ENCODE measurements at regions not wholly inside any gene's neighbourhood (a gene's known extent, or its start where the extent isn't known, plus 50 kb on each side); places are given as distances from the start of the nearest gene placed in this dataset.
"Not testable (repeated sequence)": the region's sequence is repeated elsewhere in the genome, so short reads cannot be mapped to it uniquely, and the experiment has no call there.

DNA sequence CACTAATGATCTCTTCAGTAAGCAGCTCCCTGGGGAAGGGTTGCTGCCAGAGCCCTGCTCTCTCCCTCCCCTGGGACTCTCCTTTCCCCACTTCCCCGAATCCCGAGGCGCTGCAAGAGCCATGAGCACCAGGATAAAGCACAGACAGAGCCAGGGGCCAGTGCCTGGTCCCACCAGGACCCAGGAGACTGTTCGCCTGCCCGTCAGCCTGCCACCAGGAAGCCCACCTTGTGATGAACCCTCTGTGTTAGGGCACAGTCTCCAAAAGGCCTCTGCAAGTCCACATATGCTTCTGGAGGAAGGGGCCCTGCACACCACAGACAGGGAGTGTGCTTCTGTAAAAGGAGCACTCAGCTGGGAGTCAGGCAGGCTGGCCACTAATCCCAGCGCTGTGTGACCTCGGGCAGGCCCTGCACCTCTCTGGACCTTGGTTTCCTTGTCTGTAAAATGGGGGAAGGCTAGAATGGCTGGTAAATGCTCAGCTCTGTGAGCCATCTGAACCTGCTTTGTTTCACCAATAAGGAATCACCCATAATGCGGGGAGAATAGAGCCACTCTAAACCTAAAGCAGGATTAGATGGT is 209.4 kb downstream of the TBC1D2B start:
- 83 to 91% (median 87%) methylated on average over 6 to 8 of the region's 8 CpGs for WGBS, 3 donors
- H3K27ac ChIP-seq (ENCODE audit: low read depth, low read length) = not testable (repeated sequence)

DNA sequence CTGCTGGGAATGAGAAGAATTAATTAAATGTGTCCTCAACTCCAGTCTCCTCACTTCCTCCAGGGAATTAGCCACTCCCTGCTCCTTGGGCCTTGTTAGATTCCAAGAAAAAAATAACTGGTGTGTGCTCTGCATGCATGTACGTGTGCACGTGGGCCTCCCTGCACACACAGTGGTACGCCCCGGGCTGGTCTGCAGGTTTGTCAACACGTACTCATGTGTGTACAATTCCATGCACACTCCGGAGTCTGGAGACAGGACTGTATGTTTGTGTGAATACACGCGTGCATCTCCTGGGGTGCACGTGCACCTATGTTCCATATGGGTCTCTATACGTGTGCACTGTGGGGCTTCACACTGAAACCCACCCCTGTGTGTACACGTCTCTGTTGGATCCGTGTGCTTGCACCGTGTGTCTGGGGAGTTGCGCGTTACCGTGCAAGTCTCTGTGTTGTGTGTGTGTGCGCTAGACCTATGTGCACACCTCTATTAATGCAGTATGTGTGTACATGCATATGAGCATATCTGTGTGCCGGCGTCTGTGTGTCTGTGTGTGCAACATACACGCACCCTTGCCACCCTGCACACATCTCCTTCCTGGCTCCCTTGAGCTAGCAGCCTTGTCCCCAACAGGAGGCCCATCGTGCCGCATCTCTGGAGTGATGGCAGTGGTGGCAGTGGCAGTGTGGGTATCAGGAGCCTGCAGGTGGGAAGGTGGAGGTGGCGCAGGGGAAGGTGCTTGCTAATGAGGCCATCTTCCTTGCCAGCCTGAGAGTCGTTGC is 210.1 kb downstream of the TBC1D2B start:
- 90 to 91% (median 90%) methylated on average over 24 of the region's 24 CpGs for WGBS, 3 donors
- H3K27ac ChIP-seq (ENCODE audit: low read depth, low read length) = no peak overlapping the region

DNA sequence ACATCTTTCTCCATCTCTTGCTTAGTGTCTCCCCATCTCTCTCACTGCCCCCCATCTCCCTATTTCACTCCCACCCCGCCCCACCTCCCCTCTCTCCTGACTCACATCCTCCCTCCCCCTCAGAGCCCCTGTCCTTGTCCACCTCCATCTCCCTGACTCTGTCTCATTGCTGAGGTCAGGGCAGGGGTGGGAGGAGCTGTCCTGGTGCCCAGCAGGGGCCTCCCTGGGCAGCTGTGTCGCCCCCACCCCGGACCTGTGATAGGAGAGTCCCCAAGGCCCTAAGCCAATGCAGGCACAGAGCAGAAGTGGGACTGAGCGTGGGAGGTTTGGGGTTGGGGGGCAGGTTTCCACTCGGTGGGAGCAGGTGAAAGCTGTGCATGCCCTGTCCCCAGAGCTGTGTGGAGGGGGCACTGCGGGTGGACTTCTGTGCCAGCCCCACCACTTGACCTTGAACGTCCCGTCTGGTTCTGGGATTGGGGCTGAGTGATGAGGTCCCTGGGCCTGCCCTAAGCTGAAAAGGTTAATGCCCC is 210.8 kb downstream of the TBC1D2B start:
- 58 to 78% (median 74%) methylated on average over 8 of the region's 8 CpGs for WGBS, 3 donors

DNA sequence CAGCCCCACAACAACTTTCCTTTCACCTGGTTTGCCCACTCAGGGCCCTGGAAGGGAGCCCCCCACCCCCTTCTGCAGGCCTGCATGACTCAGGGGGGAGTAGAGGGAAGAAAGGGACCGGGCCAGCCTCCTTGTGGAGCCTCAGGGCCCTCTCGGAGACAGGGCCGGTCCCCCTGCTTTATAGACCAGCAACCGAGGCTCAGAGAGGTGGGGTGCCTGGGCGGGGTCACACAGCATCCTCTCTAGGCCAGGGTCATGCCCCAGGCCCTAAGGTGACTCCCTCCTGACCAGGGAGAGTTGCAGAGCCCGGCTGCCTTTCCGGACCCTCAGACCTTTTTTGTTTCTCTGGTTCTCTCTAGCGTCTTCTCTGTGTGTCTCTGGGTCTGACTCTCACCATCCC is 211.3 kb downstream of the TBC1D2B start:
- no peak overlapping the region for H3K27ac ChIP-seq (ENCODE audit: low read depth, low read length)
- WGBS, 3 donors = 83 to 92% (median 87%) methylated on average over 7 to 8 of the region's 8 CpGs

More for the DNA sequence above, 210.8 kb downstream of the TBC1D2B start:
- H3K27ac ChIP-seq (ENCODE audit: low read depth, low read length) = no peak overlapping the region

DNA sequence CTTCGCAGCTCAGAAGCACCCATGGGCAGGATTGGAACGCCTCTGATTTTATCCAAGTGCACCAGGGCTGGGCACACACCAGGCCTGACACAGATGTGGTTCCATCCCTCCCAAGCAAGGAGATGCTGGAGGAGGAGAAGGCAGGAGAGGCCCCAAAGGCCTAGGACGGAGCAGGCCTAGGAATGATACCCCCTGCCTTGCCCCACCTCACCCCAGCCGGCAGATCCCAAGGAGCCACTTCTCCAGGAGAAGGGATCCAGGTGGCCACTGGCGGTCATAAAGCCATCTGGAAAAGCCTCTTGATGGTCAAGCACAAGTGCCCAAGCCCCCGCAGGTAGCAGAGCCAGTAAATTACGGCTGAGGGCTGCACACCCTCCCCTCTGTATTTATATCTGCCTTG is 211.8 kb downstream of the TBC1D2B start:
- H3K27ac ChIP-seq (ENCODE audit: low read depth, low read length) = no peak overlapping the region
- 89 to 92% (median 89%) methylated on average over 7 of the region's 7 CpGs for WGBS, 3 donors

DNA sequence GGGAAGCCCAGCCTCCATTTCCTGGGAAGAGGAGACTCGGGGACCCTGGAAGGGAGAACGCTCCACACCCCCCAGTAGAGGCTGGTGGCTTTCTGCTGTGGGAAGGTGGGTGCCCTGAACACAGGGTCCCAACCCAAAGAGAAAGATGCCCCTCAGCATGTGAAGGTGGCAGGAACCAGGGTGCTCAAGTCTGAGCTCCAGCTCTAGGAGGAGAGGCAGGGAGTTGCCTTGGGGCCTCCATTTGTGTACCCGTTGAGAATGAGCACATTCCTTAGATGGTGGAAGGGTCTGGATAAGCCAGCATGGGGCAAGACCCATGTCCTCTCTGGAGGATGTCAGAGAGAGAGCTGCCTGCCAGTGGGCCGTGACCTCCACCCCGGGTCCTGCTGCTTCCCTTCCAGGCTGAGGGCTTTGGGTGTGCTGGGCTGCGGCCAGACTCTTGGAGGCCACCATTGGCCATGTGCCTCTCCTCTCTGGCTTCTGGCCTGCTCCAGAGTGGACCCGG is 212.4 kb downstream of the TBC1D2B start:
- WGBS, 3 donors = 76 to 89% (median 79%) methylated on average over 7 of the region's 7 CpGs

DNA sequence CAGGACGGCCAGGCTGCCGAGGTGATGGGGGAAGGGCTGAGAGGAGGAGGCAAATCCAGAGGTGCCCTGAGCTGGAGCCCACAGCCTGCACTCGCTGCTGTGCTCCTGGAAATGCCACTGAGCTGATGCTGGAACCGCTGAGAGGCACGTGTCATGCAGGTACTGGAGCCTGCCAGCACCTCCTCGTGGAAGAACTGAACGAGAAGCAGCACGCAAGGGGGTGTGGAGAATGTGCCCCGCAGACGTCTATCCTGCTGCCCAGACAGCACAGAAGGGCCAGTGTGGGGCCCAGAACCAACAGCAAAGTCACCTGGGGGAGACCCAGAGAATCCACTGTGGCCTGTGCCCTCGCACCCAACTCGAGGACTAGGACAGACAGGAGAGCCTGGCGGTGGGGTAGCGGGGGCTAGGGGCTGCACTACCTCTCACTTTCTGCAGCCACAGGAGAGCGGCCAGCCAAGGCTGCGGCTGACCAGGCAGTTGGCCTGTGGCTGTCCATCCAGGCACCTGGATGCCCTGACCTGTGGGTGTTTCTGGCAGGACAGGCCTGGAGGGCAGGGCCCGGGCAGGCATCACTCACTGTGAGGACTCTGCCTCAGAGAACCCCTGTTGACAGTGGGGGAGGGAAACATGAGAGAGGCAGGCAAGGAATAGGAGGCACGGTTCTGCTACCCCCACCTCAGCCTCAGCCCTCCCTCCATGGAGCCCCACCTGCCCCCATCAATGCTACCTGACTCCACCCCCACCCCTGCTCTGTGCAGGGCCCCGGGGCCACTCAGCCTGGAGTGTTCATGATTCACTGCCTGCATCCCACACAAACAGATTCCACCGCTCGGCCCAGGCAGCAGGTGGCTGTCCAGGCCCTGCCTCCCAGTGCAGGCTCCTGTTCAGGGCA is 213.1 kb downstream of the TBC1D2B start:
- no peak overlapping the region for H3K27ac ChIP-seq (ENCODE audit: low read depth, low read length)
- 75 to 81% (median 75%) methylated on average over 20 to 21 of the region's 21 CpGs for WGBS, 3 donors

More for the DNA sequence above, 212.4 kb downstream of the TBC1D2B start:
- H3K27ac ChIP-seq (ENCODE audit: low read depth, low read length) = no peak overlapping the region

DNA sequence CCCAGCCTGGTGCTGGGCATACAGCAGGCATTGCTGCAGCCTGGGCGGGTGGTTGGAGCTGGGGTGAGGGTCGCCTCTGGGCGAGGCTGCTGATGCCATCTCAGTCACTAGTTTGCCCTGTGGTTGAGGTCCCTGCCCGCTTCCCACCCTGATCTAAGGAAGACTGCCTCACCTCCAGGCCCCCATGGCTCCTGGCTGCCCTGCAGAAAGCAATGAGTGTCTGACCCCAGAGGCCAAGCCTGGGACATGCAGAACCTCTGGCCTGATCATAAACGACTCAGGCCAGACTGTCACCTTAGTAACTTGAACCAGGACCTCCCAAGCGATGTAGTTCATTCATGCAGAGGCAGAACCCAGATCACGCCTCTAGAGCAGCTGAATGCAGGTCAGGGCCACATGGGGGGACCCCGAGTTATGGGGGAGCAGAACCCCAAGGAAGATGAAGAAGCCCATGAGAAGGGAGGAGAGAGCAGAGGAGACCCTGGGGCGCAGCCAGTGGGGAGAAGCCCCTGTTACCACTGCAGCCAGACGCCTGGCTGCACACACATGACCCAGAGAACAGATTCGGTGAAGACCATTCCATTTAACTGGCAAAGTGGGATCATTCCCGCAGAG is 213.9 kb downstream of the TBC1D2B start:
- H3K27ac ChIP-seq (ENCODE audit: low read depth, low read length) = no peak overlapping the region
- WGBS, 3 donors = 76 to 81% (median 80%) methylated on average over 12 of the region's 12 CpGs

DNA sequence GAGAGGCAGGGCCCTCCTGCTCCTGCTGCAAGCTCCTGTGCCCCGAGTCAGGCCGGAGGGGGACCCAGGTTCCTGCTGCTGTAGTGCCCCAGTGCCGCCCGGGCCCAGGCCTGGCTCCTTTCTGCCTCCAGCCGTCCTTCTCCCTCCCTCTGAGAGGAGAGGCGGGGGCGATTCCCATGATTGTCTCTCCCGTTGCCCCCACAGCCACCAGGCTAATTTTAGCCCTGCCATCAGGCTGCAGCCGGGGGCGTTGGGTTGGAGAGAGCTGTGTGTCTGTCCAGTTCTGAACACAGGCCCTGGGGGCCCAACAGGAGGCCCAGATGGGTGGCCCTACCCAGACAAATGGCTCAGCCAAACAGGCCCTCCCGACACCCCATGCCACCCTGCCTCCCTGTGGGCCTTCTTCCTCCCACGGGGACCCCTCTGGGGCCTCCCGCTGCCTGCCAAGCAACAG is 214.8 kb downstream of the TBC1D2B start:
- 74 to 88% (median 81%) methylated on average over 12 to 13 of the region's 13 CpGs for WGBS, 3 donors
- H3K27ac ChIP-seq (ENCODE audit: low read depth, low read length) = no peak overlapping the region

DNA sequence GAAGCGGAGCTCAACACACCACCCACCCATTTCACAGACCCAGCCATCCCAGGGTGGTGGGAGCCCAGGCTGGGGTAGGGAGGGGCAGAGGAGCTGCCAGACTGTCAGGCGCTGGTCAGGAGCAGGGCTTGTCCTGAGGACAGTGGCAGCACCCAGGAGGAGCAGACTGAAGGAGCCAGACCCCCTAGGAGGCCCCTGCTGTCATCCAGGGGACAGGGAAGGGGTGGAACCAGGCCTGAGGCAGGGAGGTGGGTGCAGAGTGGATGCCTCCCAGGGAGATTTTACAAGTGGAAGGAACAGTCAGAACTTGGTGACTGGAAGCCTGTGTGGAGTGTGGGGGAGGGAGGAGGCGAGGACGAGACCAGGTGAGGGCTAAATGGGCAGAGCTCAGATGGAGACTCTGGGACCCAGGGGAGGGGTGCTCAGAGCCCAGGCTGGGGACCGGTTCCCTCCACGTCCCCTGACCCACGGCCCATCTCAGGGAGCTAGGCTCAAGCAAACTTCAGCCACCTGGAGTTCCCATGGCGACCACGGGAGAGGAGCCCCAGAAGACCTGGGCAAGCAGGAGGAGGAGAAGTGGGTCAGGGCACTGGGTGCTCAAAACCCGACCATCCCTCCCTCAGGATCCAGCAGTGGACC is 215.4 kb downstream of the TBC1D2B start:
- not testable (repeated sequence) for H3K27ac ChIP-seq (ENCODE audit: low read depth, low read length)
- 81 to 83% (median 82%) methylated on average over 10 of the region's 10 CpGs for WGBS, 3 donors

DNA sequence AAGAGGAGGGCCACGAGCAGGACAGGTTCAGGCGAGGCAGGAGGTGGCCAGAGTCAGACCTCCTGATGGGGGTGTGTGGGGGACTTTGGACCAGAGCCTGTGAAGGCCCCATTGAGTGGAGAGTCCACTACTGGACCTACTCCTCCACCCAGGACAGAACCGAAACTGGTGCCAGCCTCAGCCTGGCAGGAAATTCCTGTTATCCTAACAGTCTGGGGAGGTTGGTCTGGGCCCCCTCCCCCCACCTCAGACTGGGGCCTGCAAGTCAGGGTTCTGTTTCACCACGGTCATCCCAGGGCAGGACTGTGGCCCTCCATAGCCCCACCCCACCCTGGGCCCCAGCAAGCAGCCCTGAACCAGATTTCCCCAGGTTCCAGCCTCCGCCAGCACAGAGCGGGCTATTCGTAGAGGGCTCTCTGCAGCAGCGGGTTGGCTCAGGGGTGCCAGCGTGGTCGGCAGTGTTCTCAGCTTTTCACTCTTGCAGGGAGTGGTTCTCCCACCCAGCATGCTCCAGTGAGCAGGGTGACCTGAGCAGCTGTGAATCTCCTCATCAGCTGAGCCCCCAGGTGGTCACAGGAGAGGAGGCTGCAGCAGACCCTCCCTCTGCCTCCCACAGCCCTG is 217.3 kb downstream of the TBC1D2B start:
- H3K27ac ChIP-seq (ENCODE audit: low read depth, low read length) = no peak overlapping the region
- 79 to 86% (median 80%) methylated on average over 9 to 10 of the region's 10 CpGs for WGBS, 3 donors

DNA sequence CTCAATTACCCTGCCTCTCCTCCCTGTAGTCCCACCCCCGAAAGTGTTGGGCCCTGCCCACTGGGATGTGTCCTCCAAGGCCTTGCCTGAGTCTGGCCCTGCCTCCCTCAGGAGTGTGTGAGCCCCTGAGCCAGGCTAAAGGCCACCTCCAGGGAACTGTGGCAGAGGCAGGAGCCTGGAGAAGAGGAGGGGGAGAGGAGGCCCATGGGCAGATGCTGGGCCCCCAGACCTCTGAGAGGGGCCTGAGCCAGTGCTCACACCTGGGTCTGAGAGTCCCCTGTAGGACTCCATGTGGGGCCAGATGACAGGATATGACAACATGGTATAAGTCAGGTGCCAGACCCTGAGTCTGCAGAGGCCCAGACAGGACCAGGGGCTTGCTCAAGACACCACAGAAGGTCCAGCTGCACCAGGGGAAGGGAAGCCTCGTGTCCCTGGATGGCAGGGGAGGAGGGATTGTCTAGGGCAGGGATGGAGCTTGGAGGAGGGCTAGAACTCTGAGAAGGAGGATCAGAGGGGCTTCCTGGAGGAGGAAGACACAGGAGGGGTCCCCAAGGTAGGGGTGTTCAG is 217.9 kb downstream of the TBC1D2B start:
- 50 to 72% (median 71%) methylated on average over 2 of the region's 2 CpGs for WGBS, 3 donors

DNA sequence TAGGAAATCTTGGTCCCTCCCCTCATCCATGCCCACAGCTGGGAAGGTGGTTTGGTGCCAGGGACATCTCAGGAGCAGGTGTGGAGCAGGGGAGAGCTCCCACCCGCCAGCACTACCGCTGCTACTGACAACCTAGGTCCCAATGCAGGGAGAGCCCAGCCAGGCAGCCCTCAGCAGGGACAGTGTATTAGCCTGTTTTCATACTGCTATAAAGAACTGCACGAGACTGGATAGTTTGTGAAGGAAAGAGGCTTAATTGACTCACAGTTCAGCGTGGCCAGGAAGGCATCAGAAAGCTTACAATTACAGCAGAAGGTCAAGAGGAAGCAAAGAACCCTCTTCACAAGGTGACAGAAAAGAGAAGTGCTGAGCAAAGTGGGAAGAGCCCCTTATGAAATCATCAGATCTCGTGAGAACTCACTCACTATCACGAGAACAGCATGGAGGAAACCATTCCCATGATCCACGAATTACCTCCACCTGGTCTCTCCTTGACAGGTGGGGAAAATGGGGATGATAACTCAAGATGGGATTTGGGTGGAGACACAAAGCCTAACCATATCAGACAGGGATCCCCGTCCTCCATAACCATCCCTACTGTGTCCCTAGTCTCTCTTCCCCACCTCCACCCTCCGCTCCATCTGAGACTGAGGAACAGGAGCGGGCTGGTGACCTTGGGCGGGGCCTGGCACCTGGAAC is 218.6 kb downstream of the TBC1D2B start:
- no peak overlapping the region for H3K27ac ChIP-seq (ENCODE audit: low read depth, low read length)
- 38 to 73% (median 71%) methylated on average over 11 of the region's 11 CpGs for WGBS, 3 donors

More for the DNA sequence above, 217.9 kb downstream of the TBC1D2B start:
- H3K27ac ChIP-seq (ENCODE audit: low read depth, low read length) = no peak overlapping the region

DNA sequence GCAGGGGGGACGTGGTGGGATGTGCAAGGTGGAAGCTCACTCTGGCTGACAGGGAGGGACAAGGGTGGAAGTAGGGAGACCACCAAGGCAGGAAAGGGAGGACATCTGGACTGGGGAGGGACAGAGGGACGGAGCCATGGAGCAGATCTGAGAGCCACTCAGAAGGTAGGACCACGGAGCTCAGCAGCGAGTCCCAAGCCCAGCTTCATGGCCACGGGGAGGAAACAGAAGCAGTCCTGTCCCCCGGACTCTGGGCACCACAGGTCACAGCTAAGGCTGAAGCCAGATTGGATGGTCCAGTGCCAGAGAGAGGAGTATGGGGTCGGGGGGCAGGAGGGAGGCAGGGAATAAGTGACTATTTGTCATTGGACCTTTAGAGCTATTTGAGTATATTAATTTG is 220.1 kb downstream of the TBC1D2B start:
- no peak overlapping the region for H3K27ac ChIP-seq (ENCODE audit: low read depth, low read length)
- 73 to 86% (median 83%) methylated on average over 7 of the region's 7 CpGs for WGBS, 3 donors

DNA sequence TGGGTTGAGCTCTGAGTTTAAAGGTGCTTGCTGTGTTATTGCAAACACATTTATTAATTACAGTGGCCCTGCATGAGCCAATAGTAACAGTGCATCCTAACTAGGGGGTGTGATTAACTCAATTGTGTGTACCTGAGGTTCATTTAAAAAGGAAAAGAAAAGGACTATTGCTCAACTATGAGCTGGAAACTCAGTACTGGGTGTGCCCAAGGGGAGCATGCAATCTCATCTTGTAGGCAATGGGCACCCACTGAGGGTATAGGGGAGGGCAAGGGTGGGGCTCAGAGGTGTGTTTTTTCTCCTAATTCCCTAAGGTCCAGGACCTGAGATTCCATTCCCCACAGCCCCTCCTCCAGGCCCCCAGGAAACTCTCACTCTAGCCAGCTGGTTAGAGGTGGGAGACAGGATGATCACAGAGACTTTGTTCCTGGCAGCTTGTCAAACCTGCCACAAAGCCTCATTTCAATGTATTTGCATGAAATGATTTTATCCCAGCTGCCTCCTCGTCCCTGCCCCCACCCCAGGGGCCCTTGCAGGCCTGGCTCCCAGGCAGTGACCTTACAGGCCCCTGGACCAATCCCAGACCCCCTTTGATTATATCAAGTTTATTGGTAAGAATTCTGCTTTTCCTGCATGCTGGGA is 220.7 kb downstream of the TBC1D2B start:
- no peak overlapping the region for H3K27ac ChIP-seq (ENCODE audit: low read depth, low read length)
- 47 to 69% (median 65%) methylated on average over 1 of the region's 1 CpG for whole genome bisulfite sequencing, 3 donors

DNA sequence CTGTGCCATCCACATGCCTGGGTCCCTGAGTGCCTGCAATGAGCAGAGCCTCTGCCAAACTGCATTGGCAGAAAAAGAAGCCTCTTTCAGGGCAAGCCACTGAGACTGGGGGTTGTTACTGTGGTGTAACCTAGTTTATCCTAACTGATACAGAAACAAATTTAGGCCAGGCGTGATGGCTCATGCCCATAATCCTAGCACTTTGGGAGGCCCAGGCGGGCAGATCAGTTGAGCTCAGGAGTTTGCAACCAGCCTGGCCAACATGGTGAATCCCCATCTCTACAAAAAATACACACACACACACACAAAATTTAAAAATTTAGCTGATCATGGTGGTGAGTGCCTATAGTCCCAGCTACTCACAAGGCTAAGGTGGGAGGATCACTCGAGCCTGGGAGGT is 221.6 kb downstream of the TBC1D2B start:
- H3K27ac ChIP-seq (ENCODE audit: low read depth, low read length) = no peak overlapping the region
- 92 to 95% (median 92%) methylated on average over 3 of the region's 3 CpGs for WGBS, 3 donors

Measured in adipose tissue (tissue), 3 donors.